H1 (cell line): ENCODE measurements at regions not wholly inside any gene's neighbourhood (a gene's known extent, or its start where the extent isn't known, plus 50 kb on each side); places are given as distances from the start of the nearest gene placed in this dataset.

Experiments
- ASH2L ChIP-seq: fragments of 200-600, 300-600 bp; sonication (generic); IDR thresholded peaks from one replicate; pipeline ENCODE4 v1.7.1; 2017; ENCODE audit warnings: low read length
- CHD1 ChIP-seq: IDR thresholded peaks from 2 replicates; pipeline ENCODE4 v1.6.1; 2012; ENCODE audit warnings: low read depth, low read length, improper control_type of control experiment
- EGR1 ChIP-seq: IDR thresholded peaks from 2 replicates; pipeline ENCODE4 v1.6.1; 2011; ENCODE audit warnings: low read depth, low read length, borderline replicate concordance
- EP300 ChIP-seq, 2 experiments: IDR thresholded peaks; 1 replicate in 1 of 2; 2 replicates in 1 of 2; pipeline ENCODE4 v1.6.1; 2011 to 2012; ENCODE audit warnings: low read depth in 2 of 2, low read length in 2 of 2, mild to moderate bottlenecking in 2 of 2, borderline replicate concordance in 1 of 2, inconsistent platforms in 1 of 2, moderate library complexity in 1 of 2
- GTF2F1 ChIP-seq: IDR thresholded peaks from 2 replicates; pipeline ENCODE4 v1.6.1; 2012; ENCODE audit warnings: low read depth, low read length, improper control_type of control experiment, borderline replicate concordance
- JUN ChIP-seq: IDR thresholded peaks from 2 replicates; pipeline ENCODE4 v1.6.1; 2011; ENCODE audit warnings: low read depth, mild to moderate bottlenecking, improper control_type of control experiment, low read length
- KDM4A ChIP-seq: IDR thresholded peaks from one replicate; pipeline ENCODE4 v1.7.1; 2012; ENCODE audit warnings: low read depth, mild to moderate bottlenecking, moderate library complexity, low read length, inconsistent platforms; ENCODE audit not compliant: severe bottlenecking
- KDM5A ChIP-seq: fragments of 200-600 bp; IDR thresholded peaks from 2 replicates; pipeline ENCODE4 v1.7.1; 2012; ENCODE audit warnings: mild to moderate bottlenecking, low read length, inconsistent platforms, mixed read lengths
- MAFK ChIP-seq: IDR thresholded peaks from 2 replicates; pipeline ENCODE4 v1.6.1; 2012; ENCODE audit warnings: low read depth, mild to moderate bottlenecking, improper control_type of control experiment, low read length
- NRF1 ChIP-seq: IDR thresholded peaks from 2 replicates; pipeline ENCODE4 v1.6.1; 2011; ENCODE audit warnings: mild to moderate bottlenecking, low read depth, low read length, improper control_type of control experiment
- RAD21 ChIP-seq, 2 experiments: IDR thresholded peaks in 1 of 2; conservative IDR thresholded peaks in 1 of 2; 2 replicates each; pipeline ENCODE4 v1.6.1; 2011; ENCODE audit warnings: low read depth in 2 of 2, low read length in 2 of 2, improper control_type of control experiment in 1 of 2, inconsistent platforms in 1 of 2, mild to moderate bottlenecking in 1 of 2, moderate library complexity in 1 of 2
- SIN3A ChIP-seq, 2 experiments: IDR thresholded peaks in 1 of 2; conservative IDR thresholded peaks in 1 of 2; 2 replicates each; pipeline ENCODE4 v1.6.1; 2011 to 2012; ENCODE audit warnings: low read length in 2 of 2, improper control_type of control experiment in 1 of 2, low read depth in 1 of 2, mild to moderate bottlenecking in 1 of 2
- SIX5 ChIP-seq: IDR thresholded peaks from 2 replicates; pipeline ENCODE4 v1.6.1; 2011; ENCODE audit warnings: mild to moderate bottlenecking, low read depth, low read length
- SP1 ChIP-seq: IDR thresholded peaks from 2 replicates; pipeline ENCODE4 v1.6.1; 2011; ENCODE audit warnings: low read depth, low read length
- SP2 ChIP-seq: IDR thresholded peaks from 2 replicates; pipeline ENCODE4 v1.6.1; 2012; ENCODE audit warnings: mild to moderate bottlenecking, low read length, inconsistent platforms
- TBP ChIP-seq: IDR thresholded peaks from 2 replicates; pipeline ENCODE4 v1.6.1; 2011; ENCODE audit warnings: low read depth, low read length, improper control_type of control experiment
- TCF12 ChIP-seq: IDR thresholded peaks from 2 replicates; pipeline ENCODE4 v1.6.1; 2011; ENCODE audit warnings: low read depth, mild to moderate bottlenecking, low read length
- TF ChIP-seq, protein P1 (sequence below): IDR thresholded peaks from 2 replicates; pipeline ENCODE4 v1.6.1; 2012; ENCODE audit warnings: low read length, inconsistent platforms
- TF ChIP-seq, protein P2 (sequence below): IDR thresholded peaks from 2 replicates; pipeline ENCODE4 v1.6.1; 2012; ENCODE audit warnings: inconsistent platforms
- TF ChIP-seq, protein P3 (sequence below), 3 experiments: IDR thresholded peaks; 1 replicate in 2 of 3; 2 replicates in 1 of 3; pipeline versions ENCODE4 v1.5.1 to v1.6.1; 2011; ENCODE audit warnings: low read length in 3 of 3, mild to moderate bottlenecking in 3 of 3, inconsistent platforms in 2 of 3, low read depth in 1 of 3, moderate library complexity in 1 of 3; ENCODE audit not compliant: insufficient read depth in 1 of 3; ENCODE audit errors: control extremely low read depth in 1 of 3

DNA sequence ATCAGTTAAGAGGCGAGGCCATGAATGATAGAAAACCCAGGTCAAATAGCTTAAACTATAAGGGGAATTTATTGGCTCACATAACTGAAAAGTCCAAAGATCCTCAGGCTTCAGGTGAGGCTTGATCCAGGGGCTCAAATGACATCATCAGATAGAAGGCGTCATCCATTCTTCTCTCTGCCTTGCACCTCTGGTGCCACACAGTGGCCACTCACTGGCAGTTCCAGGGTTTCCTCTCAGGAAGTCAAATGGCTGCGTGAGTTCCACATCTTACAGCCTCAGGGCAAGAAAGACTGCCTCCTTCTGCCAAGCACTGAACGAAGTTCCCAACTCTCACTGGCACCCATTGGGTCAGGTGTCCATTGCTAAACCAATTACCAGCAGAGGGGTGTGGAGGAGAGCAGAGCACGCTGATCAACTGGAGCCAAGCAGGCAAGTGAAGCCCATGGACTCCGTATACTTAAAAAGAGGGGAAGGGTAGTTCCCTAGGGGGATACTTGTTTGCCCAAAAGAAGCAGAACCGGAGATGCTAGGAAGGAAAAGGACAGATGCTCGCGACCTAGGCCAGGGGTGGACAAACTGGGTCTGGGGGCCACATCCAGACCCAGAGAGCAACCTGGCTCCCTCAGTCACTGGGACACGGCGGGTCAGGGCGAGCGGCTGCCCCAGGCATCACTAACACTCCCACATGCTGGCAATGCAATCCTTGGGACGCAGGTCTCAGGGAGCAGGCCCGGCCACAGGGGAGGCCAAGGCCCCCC, 69.3 kb downstream of the SERPINA3 start (continued):
- TF ChIP-seq ASH2L (no peak), SP2 (no peak), RAD21 (IDR thresholded peaks at IDR 0.05 in 1 of 2, conservative IDR thresholded peaks at IDR 0.05 in 1 of 2; ENCODE audit: low read depth in 2 of 2, low read length in 2 of 2) (peak; percentile 81 to 83), KDM4A (no peak), SP1 (no peak), TCF12 (no peak), CHD1 (no peak), TBP (no peak), MAFK (no peak), SIN3A (conservative IDR thresholded peaks at IDR 0.05 in 1 of 2, IDR thresholded peaks at IDR 0.05 in 1 of 2; ENCODE audit: low read depth in 1 of 2, low read length in 2 of 2) (no peak), JUN (peak; percentile 95), EP300 (IDR thresholded peaks at IDR 0.05; ENCODE audit: borderline replicate concordance in 1 of 2, low read depth in 2 of 2, low read length in 2 of 2) (no peak), GTF2F1 (no peak), NRF1 (no peak), KDM5A (no peak), EGR1 (no peak), SIX5 (no peak)
- TF ChIP-seq, protein P1, sequence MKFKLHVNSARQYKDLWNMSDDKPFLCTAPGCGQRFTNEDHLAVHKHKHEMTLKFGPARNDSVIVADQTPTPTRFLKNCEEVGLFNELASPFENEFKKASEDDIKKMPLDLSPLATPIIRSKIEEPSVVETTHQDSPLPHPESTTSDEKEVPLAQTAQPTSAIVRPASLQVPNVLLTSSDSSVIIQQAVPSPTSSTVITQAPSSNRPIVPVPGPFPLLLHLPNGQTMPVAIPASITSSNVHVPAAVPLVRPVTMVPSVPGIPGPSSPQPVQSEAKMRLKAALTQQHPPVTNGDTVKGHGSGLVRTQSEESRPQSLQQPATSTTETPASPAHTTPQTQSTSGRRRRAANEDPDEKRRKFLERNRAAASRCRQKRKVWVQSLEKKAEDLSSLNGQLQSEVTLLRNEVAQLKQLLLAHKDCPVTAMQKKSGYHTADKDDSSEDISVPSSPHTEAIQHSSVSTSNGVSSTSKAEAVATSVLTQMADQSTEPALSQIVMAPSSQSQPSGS: peak; percentile 100
- TF ChIP-seq, protein P2, sequence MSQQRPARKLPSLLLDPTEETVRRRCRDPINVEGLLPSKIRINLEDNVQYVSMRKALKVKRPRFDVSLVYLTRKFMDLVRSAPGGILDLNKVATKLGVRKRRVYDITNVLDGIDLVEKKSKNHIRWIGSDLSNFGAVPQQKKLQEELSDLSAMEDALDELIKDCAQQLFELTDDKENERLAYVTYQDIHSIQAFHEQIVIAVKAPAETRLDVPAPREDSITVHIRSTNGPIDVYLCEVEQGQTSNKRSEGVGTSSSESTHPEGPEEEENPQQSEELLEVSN: no peak
- TF ChIP-seq, protein P3, sequence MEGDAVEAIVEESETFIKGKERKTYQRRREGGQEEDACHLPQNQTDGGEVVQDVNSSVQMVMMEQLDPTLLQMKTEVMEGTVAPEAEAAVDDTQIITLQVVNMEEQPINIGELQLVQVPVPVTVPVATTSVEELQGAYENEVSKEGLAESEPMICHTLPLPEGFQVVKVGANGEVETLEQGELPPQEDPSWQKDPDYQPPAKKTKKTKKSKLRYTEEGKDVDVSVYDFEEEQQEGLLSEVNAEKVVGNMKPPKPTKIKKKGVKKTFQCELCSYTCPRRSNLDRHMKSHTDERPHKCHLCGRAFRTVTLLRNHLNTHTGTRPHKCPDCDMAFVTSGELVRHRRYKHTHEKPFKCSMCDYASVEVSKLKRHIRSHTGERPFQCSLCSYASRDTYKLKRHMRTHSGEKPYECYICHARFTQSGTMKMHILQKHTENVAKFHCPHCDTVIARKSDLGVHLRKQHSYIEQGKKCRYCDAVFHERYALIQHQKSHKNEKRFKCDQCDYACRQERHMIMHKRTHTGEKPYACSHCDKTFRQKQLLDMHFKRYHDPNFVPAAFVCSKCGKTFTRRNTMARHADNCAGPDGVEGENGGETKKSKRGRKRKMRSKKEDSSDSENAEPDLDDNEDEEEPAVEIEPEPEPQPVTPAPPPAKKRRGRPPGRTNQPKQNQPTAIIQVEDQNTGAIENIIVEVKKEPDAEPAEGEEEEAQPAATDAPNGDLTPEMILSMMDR (IDR thresholded peaks at IDR 0.05; ENCODE audit: control extremely low read depth in 1 of 3, insufficient read depth in 1 of 3, low read depth in 1 of 3, low read length in 3 of 3): peak; percentile 71 to 88 (median 76)
